CD4-positive, alpha-beta T cell (primary cell): ENCODE measurements at regions not wholly inside any gene's neighbourhood (a gene's known extent, or its start where the extent isn't known, plus 50 kb on each side); places are given as distances from the start of the nearest gene placed in this dataset.

Experiments used
- ATAC-seq: fragments of 200-7000 bp; cut with Tn5 transposase; one replicate; pipeline ENCODE4 v1.10.0; 2022; ENCODE audit warnings: mild to moderate bottlenecking; ENCODE audit not compliant: poor library complexity
- CTCF ChIA-PET: fragments of 350-600 bp; sonication (Branson Sonifier 250); formaldehyde crosslinking; loops from one replicate; lab custom pipeline; 2021; ENCODE audit warnings: antibody characterized with exemption, inconsistent platforms; lab: Charles Lee
- POLR2A ChIA-PET: fragments of 350-600 bp; sonication (Branson Sonifier 250); formaldehyde crosslinking; loops from one replicate; lab custom pipeline; 2021; ENCODE audit warnings: antibody characterized with exemption, inconsistent platforms; lab: Charles Lee
- DNase-seq, 14 experiments: peaks; one replicate each; pipeline ENCODE4 v3.0.0-alpha.2; 2013 to 2020; ENCODE audit warnings: mixed read lengths in 2 of 14
- H3K27ac ChIP-seq, 2 donors: one replicate each; pipeline versions ENCODE4 v1.5.1 to v1.7.0; 2013; ENCODE audit warnings: low read length in 2 of 2, low read depth in 1 of 2, mild to moderate bottlenecking in 1 of 2
- H3K27me3 ChIP-seq, 2 experiments: 1 replicate in 1 of 2; 2 replicates in 1 of 2; pipeline versions ENCODE4 v1.6.1 to v1.7.0; 2013; ENCODE audit warnings: low read length in 2 of 2, control low read depth in 1 of 2, mild to moderate bottlenecking in 1 of 2, moderate library complexity in 1 of 2; ENCODE audit not compliant: insufficient read depth in 2 of 2, control insufficient read depth in 1 of 2
- H3K36me3 ChIP-seq: one replicate; pipeline ENCODE4 v1.6.1; 2013; ENCODE audit warnings: low read length, control low read depth; ENCODE audit not compliant: insufficient read depth
- H3K4me1 ChIP-seq: one replicate; pipeline ENCODE4 v1.6.1; 2013; ENCODE audit warnings: low read length, control low read depth; ENCODE audit not compliant: insufficient read depth
- H3K4me3 ChIP-seq: one replicate; pipeline ENCODE4 v1.5.1; 2013; ENCODE audit warnings: mild to moderate bottlenecking, low read length, moderate library complexity
- H3K9me3 ChIP-seq, 2 experiments: 1 replicate in 1 of 2; 2 replicates in 1 of 2; pipeline versions ENCODE4 v1.6.1 to v1.7.0; 2013; ENCODE audit warnings: low read length in 2 of 2, mild to moderate bottlenecking in 2 of 2, control low read depth in 1 of 2, moderate library complexity in 1 of 2; ENCODE audit not compliant: control insufficient read depth in 1 of 2, insufficient read depth in 1 of 2
- H3K27ac Mint-ChIP-seq: one replicate; pipeline ENCODE4 v1.8.0; 2020; ENCODE audit warnings: mixed read lengths
- H3K27me3 Mint-ChIP-seq: one replicate; pipeline ENCODE4 v1.8.0; 2021; ENCODE audit warnings: mixed read lengths
- H3K36me3 Mint-ChIP-seq: one replicate; pipeline ENCODE4 v1.8.0; 2021; ENCODE audit warnings: low read depth, mixed read lengths
- H3K4me1 Mint-ChIP-seq: one replicate; pipeline ENCODE4 v1.8.0; 2021; ENCODE audit warnings: low read depth, mixed read lengths
- H3K4me3 Mint-ChIP-seq: one replicate; pipeline ENCODE4 v1.8.0; 2020; ENCODE audit warnings: mild to moderate bottlenecking, mixed read lengths
- H3K9me3 Mint-ChIP-seq: one replicate; pipeline ENCODE4 v1.8.0; 2020; ENCODE audit warnings: mixed read lengths
- intact Hi-C, 2 experiments: fragments of 100-400 bp; cut with DNase I in 1 of 2; cut with micrococcal nuclease in 1 of 2; formaldehyde crosslinking; loops; one replicate each; pipeline versions ENCODE4 v1.15.1 to v1.9.0; 2023 to 2025; cut with DNase I, micrococcal nuclease
- TF ChIP-seq, protein P1 (sequence below): fragments of 200-600 bp; IDR thresholded peaks from one replicate; pipeline ENCODE4 v1.8.0; 2022; ENCODE audit warnings: antibody characterized with exemption, mild to moderate bottlenecking

DNA sequence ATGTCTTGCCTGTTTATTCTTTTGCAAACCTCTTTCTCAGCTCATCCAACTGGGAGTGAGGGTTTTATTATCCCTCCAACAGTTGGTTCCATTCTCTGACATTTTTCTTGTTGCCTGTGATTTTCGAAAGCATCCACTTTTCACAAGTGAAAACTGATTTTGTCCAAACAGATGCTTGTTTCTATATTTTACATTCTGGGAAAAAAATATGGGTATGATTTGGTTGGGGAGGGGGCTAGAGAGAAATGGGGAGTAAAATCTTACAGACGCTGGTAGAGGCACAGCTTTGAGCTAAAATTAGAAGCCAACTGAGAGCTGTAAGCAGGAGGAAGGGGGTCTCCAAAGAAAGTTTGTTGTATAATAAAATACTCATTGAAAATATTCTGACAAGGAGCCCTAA, 745.3 kb upstream of the CELF4 start:
- no peaks in the 10 kb centered on the region for H3K4me1 Mint-ChIP-seq
- DNase-seq (no peak), ATAC-seq (no peak)
- H3K4me3 Mint-ChIP-seq: no peak overlapping the region
- Histone ChIP-seq H3K27me3 (no peaks in the 10 kb centered on the region), H3K36me3 (no peaks in the 10 kb centered on the region), H3K27ac (no peak overlapping the region), H3K4me3 (no peak overlapping the region), H3K4me1 (no peaks in the 10 kb centered on the region), H3K9me3 (peaks cover 0 to 7% of the 10 kb centered on the region in 2 experiments)
- POLR2A ChIA-PET: no interaction called here
- intact Hi-C loops: no loop called here
- TF ChIP-seq, protein P1, sequence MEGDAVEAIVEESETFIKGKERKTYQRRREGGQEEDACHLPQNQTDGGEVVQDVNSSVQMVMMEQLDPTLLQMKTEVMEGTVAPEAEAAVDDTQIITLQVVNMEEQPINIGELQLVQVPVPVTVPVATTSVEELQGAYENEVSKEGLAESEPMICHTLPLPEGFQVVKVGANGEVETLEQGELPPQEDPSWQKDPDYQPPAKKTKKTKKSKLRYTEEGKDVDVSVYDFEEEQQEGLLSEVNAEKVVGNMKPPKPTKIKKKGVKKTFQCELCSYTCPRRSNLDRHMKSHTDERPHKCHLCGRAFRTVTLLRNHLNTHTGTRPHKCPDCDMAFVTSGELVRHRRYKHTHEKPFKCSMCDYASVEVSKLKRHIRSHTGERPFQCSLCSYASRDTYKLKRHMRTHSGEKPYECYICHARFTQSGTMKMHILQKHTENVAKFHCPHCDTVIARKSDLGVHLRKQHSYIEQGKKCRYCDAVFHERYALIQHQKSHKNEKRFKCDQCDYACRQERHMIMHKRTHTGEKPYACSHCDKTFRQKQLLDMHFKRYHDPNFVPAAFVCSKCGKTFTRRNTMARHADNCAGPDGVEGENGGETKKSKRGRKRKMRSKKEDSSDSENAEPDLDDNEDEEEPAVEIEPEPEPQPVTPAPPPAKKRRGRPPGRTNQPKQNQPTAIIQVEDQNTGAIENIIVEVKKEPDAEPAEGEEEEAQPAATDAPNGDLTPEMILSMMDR: no peak
- no peak overlapping the region for H3K27ac Mint-ChIP-seq
- H3K9me3 Mint-ChIP-seq: peaks cover 4% of the 10 kb centered on the region
- H3K36me3 Mint-ChIP-seq: no peaks in the 10 kb centered on the region
- H3K27me3 Mint-ChIP-seq: no peaks in the 10 kb centered on the region
- CTCF ChIA-PET: no interaction called here

DNA sequence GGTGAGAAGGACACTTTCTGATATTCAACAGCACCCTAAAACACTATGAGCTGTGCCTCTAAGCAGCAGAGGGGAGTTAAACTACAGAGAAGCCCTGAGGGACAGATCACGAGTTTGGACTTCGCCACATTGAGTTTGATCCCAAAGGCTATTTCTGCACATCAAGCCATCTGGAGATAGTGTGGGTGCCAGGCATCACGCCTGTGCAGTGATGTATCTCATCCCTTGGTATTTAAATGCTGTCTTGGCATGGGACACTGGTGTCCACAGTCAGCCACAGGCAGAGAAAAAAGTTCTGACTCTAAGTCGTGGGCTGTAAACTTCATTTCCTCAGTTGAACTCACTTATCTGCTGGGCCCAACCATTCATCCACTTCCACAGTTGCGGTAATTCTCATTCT, 742.3 kb upstream of the CELF4 start:
- ATAC-seq: no peak
- Histone ChIP-seq H3K4me1 (no peaks in the 10 kb centered on the region), H3K9me3 (peaks cover 0 to 7% of the 10 kb centered on the region in 2 experiments), H3K36me3 (no peaks in the 10 kb centered on the region), H3K27ac (no peak overlapping the region), H3K27me3 (no peaks in the 10 kb centered on the region), H3K4me3 (no peak overlapping the region)
- no peaks in the 10 kb centered on the region for H3K27me3 Mint-ChIP-seq
- POLR2A ChIA-PET: interaction anchor here (0.7 kb wide), 1 partner anchor 962 kb away, joined by 3 read pairs; no protein-coding TSS in a partner anchor
- H3K9me3 Mint-ChIP-seq: peaks cover 6% of the 10 kb centered on the region
- intact Hi-C loops: no loop called here
- no peak for DNase-seq
- TF ChIP-seq, protein P1: no peak
- no peaks in the 10 kb centered on the region for H3K36me3 Mint-ChIP-seq
- no peak overlapping the region for H3K27ac Mint-ChIP-seq
- CTCF ChIA-PET: no interaction called here
- no peak overlapping the region for H3K4me3 Mint-ChIP-seq
- H3K4me1 Mint-ChIP-seq: no peaks in the 10 kb centered on the region

DNA sequence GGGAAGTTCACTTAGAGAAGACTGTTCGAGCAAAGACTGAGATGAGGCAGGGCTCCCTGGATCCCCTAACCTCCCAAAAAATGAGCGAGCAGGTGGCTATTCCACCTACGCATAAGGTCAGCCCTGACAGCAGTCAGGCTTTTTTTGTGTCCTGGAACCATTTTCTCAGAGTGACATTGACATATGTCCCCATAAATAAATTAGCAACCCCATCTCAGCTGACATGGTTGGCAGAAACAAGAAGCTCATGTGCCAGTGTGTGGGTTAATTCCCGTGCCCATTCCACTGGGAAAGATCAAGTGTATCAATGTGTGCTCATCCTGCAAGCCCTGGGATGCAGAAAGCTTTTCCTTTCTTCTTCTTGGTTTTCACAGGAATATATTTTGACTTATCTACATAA, 740.4 kb upstream of the CELF4 start:
- Histone ChIP-seq H3K4me1 (no peaks in the 10 kb centered on the region), H3K4me3 (no peak overlapping the region), H3K9me3 (peaks cover 0 to 4% of the 10 kb centered on the region in 2 experiments), H3K27ac (no peak overlapping the region), H3K36me3 (no peaks in the 10 kb centered on the region), H3K27me3 (no peaks in the 10 kb centered on the region)
- Mint-ChIP-seq H3K36me3 (no peaks in the 10 kb centered on the region), H3K4me1 (no peaks in the 10 kb centered on the region), H3K27me3 (no peaks in the 10 kb centered on the region), H3K9me3 (peaks cover 12% of the 10 kb centered on the region), H3K4me3 (no peak overlapping the region), H3K27ac (no peak overlapping the region)
- DNase-seq (no peak), ATAC-seq (no peak)
- CTCF ChIA-PET: no interaction called here
- POLR2A ChIA-PET: no interaction called here
- TF ChIP-seq, protein P1: no peak
- intact Hi-C loops: no loop called here
